ENCODE measurements at regions not wholly inside any gene's neighbourhood (a gene's known extent, or its start where the extent isn't known, plus 50 kb on each side); places are given as distances from the start of the nearest gene placed in this dataset.
"Not testable (repeated sequence)": the region's sequence is repeated elsewhere in the genome, so short reads cannot be mapped to it uniquely, and the experiment has no call there.

GRCh38 chr18:14460364-14460763 lies 83.0 kb downstream of the POTEC start:
- not testable (repeated sequence) for H3K4me3 ChIP-seq (ENCODE audit: low read depth, low read length); DNase-seq (ENCODE audit: low read depth)

DNA sequence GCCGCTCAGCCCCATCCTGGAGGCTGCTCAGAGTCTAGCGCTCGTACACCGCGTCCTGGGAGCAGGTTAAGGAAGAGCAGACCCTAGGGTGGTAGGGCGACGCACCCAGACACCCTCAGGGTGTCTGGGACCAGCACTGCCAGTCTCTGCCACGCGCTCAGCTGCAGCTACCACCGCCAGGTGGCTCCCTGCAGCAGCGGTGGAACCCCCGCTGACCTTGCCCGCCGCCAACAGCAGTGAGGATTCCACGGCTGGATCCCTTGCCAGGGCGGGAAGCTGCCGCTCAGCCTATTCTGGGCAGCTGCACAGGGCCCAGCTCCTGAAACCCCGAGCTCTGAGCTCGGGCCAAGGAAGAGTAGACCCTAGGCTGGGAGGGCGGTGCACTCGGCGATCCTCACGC lies 83.6 kb downstream of the POTEC start:
- not testable (repeated sequence) for DNase-seq (ENCODE audit: low read depth); H3K4me3 ChIP-seq (ENCODE audit: low read depth, low read length)
- TF ChIP-seq CTCF (IDR thresholded peaks at IDR 0.05; ENCODE audit: control insufficient read depth, extremely low read depth, insufficient read depth), result peak; percentile 91

- peak; percentile 44 for TF ChIP-seq CTCF (IDR thresholded peaks at IDR 0.05; ENCODE audit: control insufficient read depth, extremely low read depth, insufficient read depth)
- DNase-seq (ENCODE audit: low read depth), result not testable (repeated sequence)
- H3K4me3 ChIP-seq (ENCODE audit: low read depth, low read length), result peak overlapping the region; percentile 38
These were observed 85.1 kb downstream of the POTEC start for GRCh38 chr18:14458009-14458945.

- H3K4me3 ChIP-seq (ENCODE audit: low read depth, low read length), result peak overlapping the region; percentile 44
- DNase-seq (ENCODE audit: low read depth), result not testable (repeated sequence)
These were observed 92.8 kb downstream of the POTEC start for GRCh38 chr18:14450637-14451009.

DNA sequence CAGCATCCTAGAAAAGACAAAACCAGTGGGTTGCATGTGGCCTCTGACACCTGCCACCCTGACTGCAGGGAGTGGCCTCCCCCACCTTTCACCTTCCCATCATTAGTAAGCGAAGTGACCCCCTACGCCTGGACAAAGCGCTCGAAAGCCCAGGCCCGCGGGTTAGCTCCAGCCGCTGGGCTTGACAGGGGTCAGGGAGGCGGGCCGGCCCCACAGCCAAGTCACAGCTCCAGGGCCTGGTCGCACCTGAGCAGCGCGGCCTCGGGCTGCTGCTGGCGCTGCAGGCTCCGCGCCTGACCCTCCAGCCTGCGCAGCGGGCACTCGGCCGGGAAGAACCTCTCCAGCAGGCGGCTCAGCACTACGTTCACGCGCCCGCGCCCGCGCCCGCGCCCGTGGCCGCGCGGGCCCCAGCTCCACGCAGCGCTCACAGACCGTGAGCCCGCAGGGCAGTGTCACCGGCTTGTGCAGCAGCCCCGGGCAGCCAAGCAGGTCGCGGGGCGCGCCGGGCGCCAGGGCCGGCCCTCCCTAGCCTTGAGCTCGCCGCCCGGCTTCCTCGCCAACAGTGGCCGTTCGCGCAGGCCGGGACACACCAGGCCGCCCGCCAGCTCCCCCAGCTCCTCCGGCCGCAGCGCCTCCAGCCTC lies 93.3 kb downstream of the POTEC start:
- not testable (repeated sequence) for DNase-seq (ENCODE audit: low read depth)
- TF ChIP-seq CTCF (IDR thresholded peaks at IDR 0.05; ENCODE audit: control insufficient read depth, extremely low read depth, insufficient read depth), result 0 out of 2 replicates have a peak, but pooled peaks have one; percentile 2
- peak overlapping the region; percentile 15; the same call in 1 of the 2 replicates for H3K4me3 ChIP-seq (ENCODE audit: low read depth, low read length)

DNA sequence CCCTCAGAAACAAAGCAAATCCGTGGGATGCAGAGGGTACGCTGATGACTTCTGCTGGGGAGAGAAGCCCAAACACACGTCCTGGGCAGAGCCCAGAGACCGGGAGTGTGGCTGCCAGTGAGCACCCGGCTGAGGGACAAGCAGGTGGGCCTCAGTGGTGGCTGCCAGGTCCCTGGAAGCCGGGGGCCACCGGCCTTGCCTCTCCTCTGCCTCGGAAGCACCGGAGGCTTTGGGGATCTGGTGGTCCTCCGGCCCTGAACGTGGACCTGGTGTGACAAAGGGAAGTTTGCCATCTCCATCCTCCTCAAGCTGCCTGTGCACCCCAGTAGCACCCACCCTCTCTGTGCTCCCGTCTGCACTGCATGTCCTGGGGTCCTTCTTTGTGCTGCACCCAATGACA lies 94.3 kb downstream of the POTEC start:
- DNase-seq (ENCODE audit: low read depth); H3K4me3 ChIP-seq (ENCODE audit: low read depth, low read length): not testable (repeated sequence)

GRCh38 chr18:14447715-14448114 lies 95.7 kb downstream of the POTEC start:
- not testable (repeated sequence) for DNase-seq (ENCODE audit: low read depth)
- H3K4me3 ChIP-seq (ENCODE audit: low read depth, low read length), result 0 out of 2 replicates have a peak overlapping the region, but pooled peaks have one; percentile 18

DNA sequence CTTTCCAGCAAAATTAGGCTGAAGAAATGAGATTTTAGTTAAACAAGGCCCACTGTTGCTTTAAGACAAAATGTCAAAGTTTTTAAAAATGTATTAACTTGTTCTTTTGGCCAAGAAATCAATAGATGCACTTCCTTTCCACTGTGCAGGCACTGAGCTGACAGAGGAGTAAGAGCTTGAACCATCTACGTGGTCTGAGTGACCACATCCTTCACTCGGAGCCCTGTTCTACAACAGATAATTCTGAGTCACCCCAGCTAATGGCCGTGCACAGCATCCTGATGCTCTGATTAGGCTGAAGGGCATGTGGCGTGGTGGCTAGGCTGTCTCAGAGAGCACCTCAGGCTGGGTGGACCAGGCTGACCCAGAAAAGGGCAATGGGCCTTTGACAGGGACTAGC lies 107.9 kb downstream of the POTEC start:
- H3K4me3 ChIP-seq (ENCODE audit: low read depth, low read length); DNase-seq (ENCODE audit: low read depth): not testable (repeated sequence)

GRCh38 chr18:14432371-14432770 lies 111.0 kb downstream of the POTEC start:
- not testable (repeated sequence) for H3K4me3 ChIP-seq (ENCODE audit: low read depth, low read length)
- peak; percentile 13 for DNase-seq (ENCODE audit: low read depth)

DNA sequence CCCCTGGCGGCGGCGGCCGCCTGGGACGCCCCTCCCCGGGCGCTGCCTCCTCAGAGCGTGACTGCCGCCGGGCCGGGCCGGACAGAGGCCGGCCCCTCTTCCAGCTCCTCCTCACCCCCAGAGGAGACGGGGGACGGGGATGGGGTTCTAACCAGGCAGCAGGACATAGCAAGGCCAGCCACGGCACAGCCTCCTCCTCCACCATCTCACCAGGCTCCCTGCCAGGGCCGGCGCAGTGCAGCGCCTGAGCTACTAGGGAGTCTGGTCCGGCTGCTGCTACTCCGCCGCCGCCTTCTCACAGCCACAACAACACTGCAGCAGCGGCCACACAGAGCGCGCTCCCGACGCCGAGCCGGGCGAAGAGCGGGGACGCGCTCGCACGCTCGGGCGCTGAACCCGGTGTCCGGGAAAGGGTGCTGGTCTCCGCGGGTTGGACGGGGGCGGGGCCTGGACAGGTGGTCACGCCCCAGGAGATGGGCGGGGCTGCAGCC lies 112.3 kb downstream of the POTEC start:
- peak; percentile 58 for DNase-seq (ENCODE audit: low read depth)
- peak overlapping the region; percentile 53 for H3K4me3 ChIP-seq (ENCODE audit: low read depth, low read length)

Measured in LNCaP clone FGC (cell line).